RPMI8226 (cell line): ENCODE measurements at regions not wholly inside any gene's neighbourhood (a gene's known extent, or its start where the extent isn't known, plus 50 kb on each side); places are given as distances from the start of the nearest gene placed in this dataset.

ENCODE experiments used
- DNase-seq: peaks from one replicate; pipeline ENCODE4 v3.0.0-alpha.2; 2015

DNA sequence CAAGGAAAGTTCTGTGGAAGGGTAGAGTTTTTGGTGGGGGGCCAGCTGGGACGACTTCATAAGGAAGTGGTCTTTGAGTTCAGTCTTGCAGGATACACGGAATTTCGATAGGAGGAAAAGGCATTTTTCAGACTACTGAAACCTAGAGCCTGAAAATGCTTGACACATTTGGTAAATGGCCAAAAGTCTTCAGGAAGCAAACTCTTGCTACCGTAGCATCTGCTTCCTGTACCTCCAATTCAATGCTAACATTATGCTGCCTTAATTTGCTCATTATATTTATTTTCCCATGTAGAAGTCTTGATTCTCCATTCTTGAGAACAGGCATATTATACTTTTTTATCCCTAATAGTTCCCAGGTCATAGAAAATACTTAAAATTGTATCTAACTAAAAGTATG is 129.3 kb upstream of the MED13 start:
- no peak for DNase-seq

DNA sequence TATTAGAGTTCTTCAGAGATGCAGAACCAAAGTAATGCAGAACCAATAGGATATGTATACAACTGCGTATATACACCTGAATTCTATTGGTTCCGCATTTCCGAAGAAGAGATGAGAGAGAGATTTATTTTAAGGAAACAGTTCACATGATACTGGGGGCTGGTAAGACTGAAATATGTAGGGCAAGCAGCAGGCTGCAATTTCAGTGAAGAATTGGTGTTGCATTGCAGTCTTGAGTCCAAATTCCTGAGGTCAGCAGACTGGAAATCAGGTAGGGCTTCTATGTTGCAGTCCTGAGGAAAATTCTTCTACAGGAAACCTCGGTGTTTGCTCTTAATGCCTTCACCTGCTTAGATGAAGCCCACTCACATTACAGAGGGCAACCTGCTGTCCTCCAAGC is 128.2 kb upstream of the MED13 start:
- DNase-seq, result no peak

DNA sequence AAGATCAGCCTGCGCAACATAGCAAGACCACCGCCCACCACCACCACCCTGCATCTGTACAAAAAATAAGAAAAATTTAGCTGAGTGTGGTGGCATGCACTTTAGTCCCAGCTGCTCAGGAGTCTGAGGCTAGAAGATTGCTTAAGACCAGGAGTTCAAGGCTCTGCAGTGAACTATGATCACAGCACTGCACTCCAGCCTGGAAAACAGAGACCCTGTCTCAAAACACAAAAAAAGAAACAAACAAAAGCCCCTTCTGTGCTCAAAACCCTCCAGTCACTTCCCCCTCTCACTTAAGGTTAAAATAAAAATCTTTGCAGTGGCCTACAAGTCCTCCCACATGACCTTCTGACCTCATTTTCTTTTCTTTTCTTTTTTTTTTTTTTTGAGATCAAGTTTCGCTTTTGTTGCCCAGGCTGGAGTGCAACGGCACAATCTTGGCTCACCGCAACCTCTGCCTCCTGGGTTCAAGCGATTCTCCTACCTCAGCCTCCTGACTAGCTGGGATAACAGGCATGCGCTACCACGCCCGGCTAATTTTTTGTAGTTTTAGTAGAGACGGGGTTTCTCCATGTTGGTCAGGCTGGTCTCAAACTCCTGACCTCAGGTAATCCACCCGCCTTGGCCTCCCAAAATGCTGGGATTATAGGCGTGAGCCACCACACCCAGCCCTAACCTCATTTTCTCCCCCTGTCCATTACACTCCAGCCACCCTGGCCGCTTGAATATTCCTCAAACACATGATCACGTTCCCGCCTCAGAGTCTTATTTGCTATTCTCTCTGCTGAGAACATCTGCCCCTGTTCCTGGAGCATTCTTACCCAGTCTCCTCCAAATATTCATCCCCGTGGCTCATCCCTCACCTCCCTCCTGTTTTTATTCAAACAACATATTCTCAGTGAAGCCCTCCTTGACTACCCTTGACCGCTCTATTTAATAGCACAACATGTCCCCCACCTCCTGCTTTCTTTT is 126.6 kb upstream of the MED13 start:
- no peak for DNase-seq

DNA sequence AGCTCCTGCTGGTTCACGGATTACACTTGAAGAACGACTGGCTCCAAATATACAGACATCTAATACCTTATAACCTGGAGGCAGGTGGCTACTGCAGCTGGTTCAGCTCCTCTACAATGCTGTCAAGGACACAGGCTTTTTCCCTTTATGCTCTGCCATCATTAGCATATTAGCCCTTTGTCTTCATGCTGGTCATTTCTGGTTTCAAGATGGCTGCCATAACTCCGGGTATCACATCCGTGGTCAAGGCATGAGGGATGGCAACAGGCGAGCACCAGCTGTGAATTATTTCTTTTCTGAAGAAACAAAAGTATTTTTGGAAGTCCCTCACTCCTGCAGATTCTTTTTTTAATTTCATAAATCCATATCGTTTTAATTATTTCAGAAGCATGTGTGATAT is 124.3 kb upstream of the MED13 start:
- no peak for DNase-seq

DNA sequence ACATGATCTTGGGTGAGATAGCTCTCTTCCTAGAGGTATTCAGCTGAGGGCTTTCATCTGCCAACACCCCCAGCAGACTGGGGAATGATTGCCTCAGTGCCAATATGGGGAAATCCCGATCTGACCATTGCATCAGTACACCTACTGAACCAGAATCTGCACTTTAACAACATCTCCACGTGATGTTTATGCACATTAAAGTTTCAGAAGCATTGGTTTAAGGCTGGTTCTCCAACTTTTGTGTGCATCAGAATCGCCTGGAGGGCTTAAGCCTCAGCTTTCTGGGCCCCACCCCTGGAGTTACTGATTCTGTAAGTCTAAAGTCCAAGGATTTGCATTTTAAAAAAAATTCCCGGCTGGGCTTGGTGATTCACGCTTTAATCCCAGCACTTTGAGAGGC is 123.6 kb upstream of the MED13 start:
- no peak for DNase-seq

DNA sequence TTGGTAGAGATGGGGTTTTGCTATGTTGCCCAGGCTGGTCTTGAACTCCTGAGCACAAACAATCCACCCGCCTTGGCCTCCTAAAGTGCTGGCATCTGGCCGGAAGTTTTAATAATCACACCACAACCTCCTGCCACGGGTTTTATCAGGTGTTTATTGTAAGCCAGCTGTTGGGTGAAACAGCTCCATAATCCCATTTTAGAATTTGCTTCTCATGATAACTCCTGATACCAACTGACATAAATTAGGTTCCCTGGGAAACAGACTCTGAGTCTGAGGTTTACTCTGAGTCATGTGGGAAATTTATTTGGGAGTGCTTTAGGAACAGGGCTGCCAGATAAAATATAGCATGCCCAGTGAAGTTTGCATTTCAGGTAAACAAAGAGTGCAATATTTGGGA is 122.6 kb upstream of the MED13 start:
- no peak for DNase-seq

DNA sequence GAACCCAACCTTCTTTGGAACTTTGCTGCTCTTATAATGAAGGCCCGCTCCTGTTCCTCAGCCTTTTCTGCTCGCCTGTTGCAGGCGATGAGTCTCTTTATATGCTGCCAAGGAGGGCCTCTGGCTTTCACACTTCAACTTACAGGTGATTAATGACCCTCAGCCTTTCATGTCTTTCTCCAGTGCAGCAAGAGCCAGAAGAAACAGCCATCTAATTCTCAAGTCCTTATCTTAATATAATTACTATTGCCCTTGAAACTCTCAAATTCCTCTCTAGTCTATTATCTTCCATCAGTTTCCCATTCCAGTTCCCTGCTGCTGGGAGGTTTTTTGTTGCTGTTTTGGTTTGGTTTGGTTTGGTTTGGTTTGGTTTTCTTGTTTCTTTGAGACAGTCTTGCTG is 121.8 kb upstream of the MED13 start:
- no peak for DNase-seq

DNA sequence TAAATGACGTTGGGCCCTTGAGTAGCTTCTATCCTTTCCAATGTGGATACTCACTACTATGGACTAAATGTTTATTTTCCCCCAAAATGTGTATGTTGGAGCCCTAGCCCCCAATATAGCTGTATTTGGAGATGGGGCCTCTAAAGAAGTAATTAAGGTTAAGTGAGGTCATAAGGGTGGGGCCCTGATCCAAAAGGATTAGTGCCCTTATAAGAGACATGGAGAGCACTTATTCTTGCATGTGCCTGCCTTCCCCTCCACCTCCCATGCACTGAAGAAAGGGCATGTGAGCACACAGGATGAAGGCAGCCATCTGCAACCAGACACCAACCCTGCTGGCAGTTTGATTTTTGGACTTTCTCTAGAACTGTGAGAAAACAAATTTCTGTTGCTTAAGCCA is 115.7 kb upstream of the MED13 start:
- no peak for DNase-seq

DNA sequence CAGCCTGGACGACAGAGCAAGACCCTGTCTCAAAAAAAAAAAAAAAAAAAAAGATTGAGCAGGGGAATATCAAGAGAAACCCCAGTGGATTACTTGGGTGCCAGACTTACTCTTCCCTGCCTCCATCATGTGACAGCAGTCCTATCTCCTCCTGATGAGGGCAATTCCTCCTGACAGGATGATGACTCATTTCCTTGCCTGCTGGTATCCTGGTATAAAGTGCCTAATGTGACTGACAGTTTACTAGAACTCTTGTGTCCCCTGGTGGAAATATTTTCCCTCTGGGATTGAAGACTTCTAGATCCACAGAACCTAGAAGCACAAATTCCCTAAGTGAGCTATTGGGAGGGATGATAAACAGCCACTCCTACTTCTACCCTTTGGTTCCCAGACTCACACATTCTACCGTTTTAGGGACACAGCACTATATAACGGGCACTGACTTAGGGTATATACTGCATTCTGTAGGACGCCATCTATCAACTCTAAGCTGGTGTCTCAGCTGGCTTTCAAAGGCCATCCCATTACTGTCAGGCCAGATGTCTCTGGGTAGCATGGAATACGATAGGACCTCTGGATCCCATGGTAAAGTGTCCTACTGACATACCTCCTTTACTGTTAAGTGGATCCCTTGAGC is 114.6 kb upstream of the MED13 start:
- no peak for DNase-seq

DNA sequence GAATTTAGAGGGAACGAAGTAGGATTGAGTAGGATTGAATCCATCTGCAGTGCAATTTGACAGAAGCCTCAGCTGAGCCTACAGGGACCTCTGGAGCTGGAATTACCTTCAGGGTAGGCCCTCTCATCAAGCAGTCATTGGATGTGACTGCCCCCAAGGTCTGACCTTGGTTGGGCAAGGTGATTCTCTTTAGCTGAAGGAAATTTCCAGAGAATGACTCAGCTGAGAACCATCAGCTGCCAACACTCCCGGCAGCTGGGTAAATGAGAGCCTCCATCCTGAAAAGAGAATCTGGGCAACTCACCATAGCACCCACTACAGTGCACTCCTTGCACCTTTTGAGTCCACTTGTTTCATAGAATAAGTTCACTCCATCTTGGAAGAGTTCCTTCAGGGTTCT is 113.5 kb upstream of the MED13 start:
- no peak for DNase-seq

DNA sequence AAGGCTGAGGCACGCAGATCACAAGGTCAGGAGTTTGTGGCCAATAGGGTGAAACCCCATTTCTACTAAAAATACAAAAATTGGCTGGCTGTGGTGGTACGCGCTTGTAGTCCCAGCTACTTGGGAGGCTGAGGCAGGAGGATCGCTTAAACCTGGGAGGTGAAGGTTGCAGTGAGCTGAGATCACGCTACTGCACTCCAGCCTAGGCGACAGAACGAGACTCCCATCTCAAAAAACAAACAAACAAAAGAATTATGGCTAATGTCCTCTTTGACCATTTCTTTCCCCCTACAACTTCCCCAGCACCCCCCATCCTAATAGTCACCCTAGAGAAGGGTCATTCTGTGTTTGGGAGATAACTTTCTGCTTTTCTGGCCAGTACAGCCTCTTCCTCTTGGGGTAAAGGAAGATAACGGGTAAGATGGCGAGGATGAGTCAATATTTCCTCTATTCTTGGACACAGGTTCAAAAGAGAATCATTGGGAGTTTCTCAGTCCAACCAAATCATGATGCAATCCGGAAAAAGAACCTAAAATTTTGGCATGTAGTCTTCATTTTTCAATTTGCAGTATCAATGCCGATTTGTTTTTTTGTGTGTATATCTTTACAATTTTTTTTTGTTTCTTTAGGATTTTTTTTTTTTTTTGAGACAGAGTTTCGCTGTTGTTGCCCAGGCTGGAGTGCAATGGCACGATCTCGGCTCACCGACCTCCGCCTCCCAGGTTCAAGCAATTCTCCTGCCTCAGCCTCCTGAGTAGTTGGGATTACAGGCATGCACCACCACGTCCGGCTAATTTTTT is 107.6 kb upstream of the MED13 start:
- no peak for DNase-seq

DNA sequence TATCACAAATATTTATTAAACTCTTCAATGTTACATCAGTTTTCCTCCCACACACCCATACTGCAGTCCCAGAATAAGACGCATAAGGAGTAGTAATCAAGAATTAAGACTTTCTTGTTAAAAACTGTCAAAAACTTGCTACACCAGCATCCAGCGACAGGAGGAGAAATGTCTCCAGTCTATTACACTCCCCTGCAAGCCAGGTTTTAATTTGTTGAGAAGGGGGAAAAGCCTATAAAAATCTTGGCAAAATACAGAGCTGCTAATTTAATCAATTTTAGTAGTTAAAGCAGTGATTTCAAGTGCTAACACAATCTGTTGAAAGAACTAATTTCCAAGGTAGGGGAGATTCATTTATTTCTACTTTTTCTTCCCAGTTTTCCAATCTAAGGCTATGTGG is 102.0 kb upstream of the MED13 start:
- DNase-seq, result no peak

DNA sequence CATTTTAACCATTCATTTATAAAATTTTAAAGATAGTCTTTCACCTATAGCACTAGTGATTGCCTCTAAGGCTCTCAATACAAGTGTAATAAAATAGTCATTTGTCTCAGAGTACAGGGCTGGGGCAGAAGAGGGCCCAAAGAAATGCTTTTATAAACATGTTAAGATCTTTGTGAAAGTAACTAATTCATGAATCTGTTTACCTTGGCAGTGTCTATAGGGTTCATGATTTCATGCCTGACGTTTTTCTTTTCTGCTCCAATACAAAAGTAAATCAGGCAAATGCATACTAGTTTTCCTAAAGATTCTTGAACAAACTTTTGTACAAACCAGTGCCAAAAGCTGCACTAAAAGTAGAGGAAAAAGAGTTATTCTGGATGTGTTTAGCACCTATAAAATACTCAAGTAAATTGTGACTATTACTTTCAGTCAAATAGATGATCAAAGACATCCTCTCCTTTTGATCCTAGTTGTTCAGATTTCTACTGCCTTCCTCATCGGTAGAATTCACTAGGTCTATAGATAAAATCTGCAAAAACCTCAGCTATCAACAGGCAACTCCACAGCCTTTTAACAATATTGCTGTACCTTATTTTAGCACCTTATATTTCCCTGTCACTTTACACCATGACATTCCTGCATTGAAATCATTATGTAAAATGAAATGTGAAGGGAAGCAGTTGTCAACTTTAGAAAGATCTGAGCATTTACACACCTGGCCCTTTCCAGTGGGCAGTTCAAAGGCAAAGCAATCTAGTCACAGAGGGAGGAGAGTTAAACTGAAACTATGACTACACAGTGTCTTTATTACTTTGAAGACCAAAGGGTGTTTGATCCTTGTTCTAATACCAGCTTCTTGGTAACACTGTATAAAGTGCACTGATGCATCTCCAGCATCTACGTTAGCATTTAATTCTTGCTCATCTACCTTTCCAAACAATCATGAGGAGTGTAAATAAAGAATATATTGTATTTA is 100.0 kb upstream of the MED13 start:
- no peak for DNase-seq

DNA sequence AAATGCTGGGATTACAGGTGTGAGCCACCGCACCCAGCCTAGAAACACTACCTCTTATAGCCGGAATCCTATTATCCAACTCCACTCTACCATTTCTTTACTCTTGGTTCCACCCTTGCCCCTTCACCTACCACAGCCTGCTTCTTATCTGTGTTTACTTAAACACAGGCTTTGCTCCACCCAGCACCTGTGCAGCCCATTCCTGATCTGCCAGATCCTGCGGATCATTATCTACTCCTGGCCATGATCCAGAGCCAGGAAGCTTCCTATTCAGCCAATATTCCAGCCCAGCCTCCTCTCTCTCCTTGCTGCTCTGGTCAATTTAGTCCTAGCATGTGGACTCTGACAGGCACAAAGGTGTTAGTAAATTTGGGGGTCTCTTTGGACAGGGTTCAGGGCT is 98.8 kb upstream of the MED13 start:
- DNase-seq, result no peak

DNA sequence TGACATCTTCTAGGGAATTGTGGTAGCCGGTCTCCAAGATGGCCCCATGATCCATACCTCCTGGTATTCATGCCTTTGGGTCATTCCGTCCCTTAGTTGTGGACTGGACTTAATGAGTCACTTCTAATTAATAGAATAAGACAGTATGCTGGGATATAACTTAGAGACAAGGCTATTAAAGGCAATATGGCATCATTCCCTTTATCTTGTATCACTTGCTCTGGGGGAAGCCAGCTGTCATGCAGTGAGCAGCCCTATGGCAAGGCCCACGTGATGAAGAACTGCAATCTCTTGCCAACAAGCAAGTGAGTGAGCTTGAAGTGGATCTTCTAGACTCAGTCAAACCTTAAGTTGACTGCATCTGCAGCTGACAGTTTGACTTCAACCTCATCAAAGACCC is 97.8 kb upstream of the MED13 start:
- no peak for DNase-seq

DNA sequence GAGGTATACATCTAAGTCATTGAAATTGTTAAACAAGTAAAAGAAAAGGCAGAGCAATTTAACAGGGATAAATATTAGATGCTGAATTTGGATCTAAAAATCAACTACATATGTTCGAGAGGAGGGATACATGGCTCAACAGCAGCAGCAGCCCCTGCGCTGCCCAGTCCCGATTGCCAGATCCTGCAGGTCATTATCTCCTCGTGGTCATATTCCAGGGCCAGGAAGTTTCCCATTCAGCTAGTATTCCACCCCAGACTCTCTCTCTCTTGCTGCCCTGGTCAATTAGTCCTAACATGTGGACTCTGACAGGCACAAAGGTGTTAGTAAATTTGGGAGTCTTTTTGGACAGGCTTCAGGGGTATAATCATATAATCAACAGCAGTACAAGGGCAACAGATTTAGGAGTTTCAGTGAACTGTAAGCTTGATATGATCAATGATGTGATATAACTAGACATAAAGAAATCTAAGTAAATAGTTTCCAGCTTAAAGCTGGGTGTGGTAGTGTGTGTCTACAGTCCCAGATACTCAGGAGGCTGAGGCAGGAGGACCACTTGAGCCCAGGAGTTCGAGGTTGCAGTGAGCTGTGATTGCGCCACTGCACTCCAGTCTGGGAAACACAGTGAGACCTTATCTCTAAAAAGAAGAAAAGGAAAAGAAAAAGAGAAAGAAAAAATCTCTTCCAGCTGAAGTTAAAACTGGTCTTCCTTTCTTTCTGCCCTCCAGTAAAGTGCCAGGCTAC is 96.5 kb upstream of the MED13 start:
- DNase-seq, result no peak

DNA sequence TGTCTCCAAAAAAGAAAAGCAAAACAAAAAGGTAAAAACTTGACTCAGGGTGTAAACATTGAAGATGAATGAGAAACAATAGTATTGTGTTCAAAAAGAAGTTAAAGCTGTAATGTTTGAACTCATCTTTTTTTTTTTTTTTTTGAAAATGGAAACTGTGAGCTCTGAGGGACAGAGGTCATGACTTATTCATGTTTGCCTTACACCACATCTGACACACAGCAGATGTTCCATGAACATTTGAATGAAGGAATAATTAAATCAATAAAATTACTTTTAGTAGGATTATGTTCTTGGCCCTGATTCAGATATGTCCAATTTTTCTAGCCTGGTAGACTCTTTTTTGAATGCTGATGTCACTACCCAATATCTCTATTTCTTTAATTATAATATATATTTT is 95.7 kb upstream of the MED13 start:
- no peak for DNase-seq

DNA sequence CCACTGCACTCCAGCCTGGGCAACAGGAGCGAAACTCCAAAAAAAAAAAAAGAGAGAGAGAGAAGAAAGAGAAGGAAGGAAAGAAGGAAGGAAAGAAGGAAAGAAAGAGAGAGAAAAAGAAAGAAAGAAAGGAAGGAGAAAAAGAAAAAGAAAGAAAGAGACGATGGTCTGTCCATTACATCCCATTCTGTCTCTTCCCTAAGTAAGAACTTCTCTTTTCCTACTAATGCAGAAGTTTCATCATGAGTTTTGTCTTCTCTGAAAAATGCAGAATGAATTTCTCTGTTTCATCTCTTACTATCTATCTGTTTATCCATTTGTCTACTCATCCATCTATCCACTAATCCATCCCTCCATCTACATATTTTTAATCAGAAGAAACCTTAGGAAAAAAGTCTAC is 94.9 kb upstream of the MED13 start:
- DNase-seq, result no peak

DNA sequence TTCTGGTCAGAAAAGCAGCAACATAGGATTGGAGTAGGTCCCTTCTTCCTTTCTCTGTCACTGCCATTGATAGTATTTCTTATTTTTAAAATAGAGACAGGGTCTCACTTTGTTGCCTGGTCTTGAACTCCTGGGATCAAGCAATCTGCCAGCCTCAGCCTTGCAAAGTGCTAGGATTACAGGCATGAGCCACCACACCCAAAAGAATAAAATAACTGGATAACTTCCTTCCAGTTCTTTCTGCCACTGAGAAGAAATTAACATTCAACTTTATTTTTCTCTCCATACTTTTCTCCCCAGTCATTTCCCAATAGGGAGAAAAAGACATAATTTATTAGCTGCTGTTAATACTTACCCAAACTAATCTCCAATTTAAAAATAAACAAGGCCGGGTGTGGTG is 91.9 kb upstream of the MED13 start:
- no peak for DNase-seq

DNA sequence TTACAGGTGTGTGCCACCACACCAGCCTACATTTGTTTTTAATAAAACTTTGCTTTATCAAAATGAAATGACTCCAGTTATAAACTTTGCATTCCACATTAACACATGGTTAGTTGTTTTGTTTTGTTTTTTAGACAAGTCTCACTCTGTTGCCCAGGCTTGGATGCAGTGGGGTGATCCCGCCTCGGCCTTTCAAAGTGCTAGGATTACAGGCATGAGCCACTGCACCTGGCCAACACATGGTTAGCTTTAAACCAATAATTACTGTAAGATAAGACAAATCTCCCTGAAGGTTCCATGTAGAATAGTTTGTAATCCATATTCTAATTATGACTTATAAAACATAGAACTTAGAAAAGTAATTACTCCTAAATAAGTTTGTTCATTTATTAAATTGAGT is 89.8 kb upstream of the MED13 start:
- no peak for DNase-seq

DNA sequence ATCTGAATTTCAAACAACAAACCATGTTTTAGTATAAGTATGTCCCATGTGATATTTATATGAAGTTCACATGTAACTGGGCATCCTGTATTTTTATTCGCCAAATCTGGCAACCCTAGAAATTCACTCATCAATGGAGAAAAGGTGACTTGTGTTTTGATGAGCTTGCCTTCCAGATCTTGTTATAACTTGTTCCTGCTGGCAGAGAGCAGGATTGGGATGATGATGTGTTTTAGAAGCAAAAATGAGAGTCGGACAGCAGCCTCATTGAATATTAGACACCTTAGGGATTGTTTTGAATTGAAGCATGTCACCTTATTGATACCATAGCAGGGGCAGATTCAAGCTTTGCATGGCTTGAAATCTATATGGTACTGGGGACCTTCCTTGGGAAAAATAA is 85.4 kb upstream of the MED13 start:
- no peak for DNase-seq

DNA sequence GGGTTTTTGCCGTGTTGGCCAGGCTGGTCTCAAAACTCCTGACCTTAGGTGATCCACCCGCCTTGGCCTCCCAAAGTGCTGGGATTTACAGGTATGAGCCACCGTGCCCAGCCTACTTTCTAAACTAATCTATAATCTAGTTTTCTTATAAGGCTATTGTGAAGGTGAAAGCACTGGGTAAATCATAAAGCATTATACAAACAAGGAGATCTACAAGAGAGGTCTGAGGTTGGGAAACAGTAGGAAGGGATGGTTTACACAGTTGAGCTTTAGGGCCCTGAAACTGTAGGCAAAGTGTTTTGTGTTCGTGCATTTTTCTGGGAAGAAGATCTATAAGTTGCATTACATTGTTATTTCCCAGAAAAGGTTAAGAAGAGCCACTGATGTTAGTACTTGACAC is 84.9 kb upstream of the MED13 start:
- DNase-seq, result no peak
